ENCODE measurements at regions not wholly inside any gene's neighbourhood (a gene's known extent, or its start where the extent isn't known, plus 50 kb on each side); places are given as distances from the start of the nearest gene placed in this dataset.

DNA sequence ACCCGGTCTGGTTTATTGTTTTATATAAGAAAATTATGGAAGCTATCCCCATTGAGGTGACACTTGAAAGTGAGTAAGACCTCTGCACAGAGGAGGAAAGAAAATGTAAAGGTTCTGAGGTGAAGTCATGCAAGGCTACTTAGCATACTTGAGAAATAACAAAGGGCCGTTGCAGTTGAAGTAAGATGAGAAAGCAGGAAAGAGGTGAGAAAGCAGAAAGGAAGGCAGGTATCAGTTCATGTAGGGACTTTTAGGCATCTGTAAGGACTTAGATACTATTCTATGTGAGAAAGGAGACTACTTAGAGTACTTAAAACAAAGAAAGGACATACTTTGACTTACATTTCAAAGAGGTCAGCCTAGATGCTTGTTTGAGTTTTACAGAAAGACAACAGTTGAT, 84.7 kb downstream of the CASP12 start:
- Histone ChIP-seq H4K20me1 (ENCODE audit: insufficient read depth, low read length) (no peaks in the 10 kb centered on the region), H3K4me1 (ENCODE audit: control insufficient read depth, insufficient read depth, low read length) (no peaks in the 10 kb centered on the region), H3K56ac (ENCODE audit: extremely low read depth, insufficient read depth, low read length) (no peak overlapping the region), H3K18ac (ENCODE audit: low read depth, low read length) (no peak overlapping the region), H4K8ac (ENCODE audit: low read depth in 2 of 2, low read length in 2 of 2) (no peak overlapping the region), H3K4me3 (ENCODE audit: insufficient read depth, low read depth, low read length) (no peak overlapping the region), H3K23ac (ENCODE audit: low read depth, low read length) (no peak overlapping the region), H3K9me1 (ENCODE audit: insufficient read depth, low read length) (no peaks in the 10 kb centered on the region), H2BK120ac (ENCODE audit: low read depth, low read length) (no peak overlapping the region), H2AK5ac (ENCODE audit: low read depth, low read length) (no peak overlapping the region), H3K9ac (ENCODE audit: low read depth, low read length) (no peak overlapping the region), H2BK15ac (ENCODE audit: low read depth, low read length) (no peak overlapping the region), H3K14ac (replicated peaks; ENCODE audit: low read depth, low read length) (no peak overlapping the region), H2BK20ac (ENCODE audit: low read depth, low read length) (no peak overlapping the region), H2AK9ac (replicated peaks; ENCODE audit: low read depth, low read length, poor library complexity) (no peak overlapping the region), H3K4me2 (ENCODE audit: low read depth, low read length) (no peak overlapping the region), H4K5ac (ENCODE audit: low read depth, low read length) (no peak overlapping the region), H3K27ac (ENCODE audit: insufficient read depth, low read length) (no peak overlapping the region), H3K36me3 (ENCODE audit: control insufficient read depth, insufficient read depth, low read length) (no peaks in the 10 kb centered on the region), H3K27me3 (ENCODE audit: control insufficient read depth, insufficient read depth, low read length) (no peaks in the 10 kb centered on the region), H4K91ac (ENCODE audit: insufficient read depth, low read depth, low read length) (no peak overlapping the region), H3K79me1 (ENCODE audit: low read depth in 1 of 2, low read length in 2 of 2) (no peaks in the 10 kb centered on the region), H3K4ac (ENCODE audit: low read depth, low read length) (no peak overlapping the region), H2BK5ac (ENCODE audit: low read depth, low read length, poor library complexity, severe bottlenecking) (no peak overlapping the region), H2AFZ (replicated peaks; ENCODE audit: low read length, poor library complexity) (no peak overlapping the region), H3K9me3 (ENCODE audit: control insufficient read depth, insufficient read depth, low read length) (no peaks in the 10 kb centered on the region)
- no peak for ATAC-seq (ENCODE audit: low read depth)
- WGBS, 2 experiments (ENCODE audit: extremely low coverage in 2 of 2, insufficient read length in 1 of 2): 80% methylated on average over 1 of the region's 2 CpGs; no CpG with 5 or more reads in 1 of the 2 experiments
- CTCF ChIA-PET: no interaction called here
- in situ Hi-C loops (cut with MboI; ENCODE audit: low sequenced_read_pairs): no loop called here
- BruUV-seq (replicated peaks): no TSS peak
- POLR2A ChIA-PET (ENCODE audit: unreplicated experiment): no interaction called here
- TF ChIP-seq MAFK (IDR thresholded peaks at IDR 0.05; ENCODE audit: low read depth, low read length) (no peak), CHD1 (IDR thresholded peaks at IDR 0.05; ENCODE audit: low read depth, low read length) (no peak), RAD21 (IDR thresholded peaks at IDR 0.05; ENCODE audit: low read length) (no peak), RCOR1 (IDR thresholded peaks at IDR 0.05; ENCODE audit: insufficient replicate concordance, low read length) (no peak), MXI1 (IDR thresholded peaks at IDR 0.05; ENCODE audit: borderline replicate concordance, low read depth, low read length) (no peak), MAZ (IDR thresholded peaks at IDR 0.05; ENCODE audit: borderline replicate concordance, low read depth, low read length) (no peak), BHLHE40 (IDR thresholded peaks at IDR 0.05; ENCODE audit: low read depth, low read length) (no peak), POLR2A (IDR thresholded peaks at IDR 0.05; ENCODE audit: low read depth, low read length) (no peak), FOS (IDR thresholded peaks at IDR 0.05; ENCODE audit: low read depth, low read length) (no peak), NFE2L2 (IDR thresholded peaks at IDR 0.05; ENCODE audit: low read depth, low read length) (no peak), SMC3 (IDR thresholded peaks at IDR 0.05; ENCODE audit: low read depth, low read length) (no peak), RFX5 (IDR thresholded peaks at IDR 0.05; ENCODE audit: low read depth, low read length) (no peak), CEBPB (IDR thresholded peaks at IDR 0.05; ENCODE audit: low read depth, low read length) (no peak)
- TF ChIP-seq, protein P1, sequence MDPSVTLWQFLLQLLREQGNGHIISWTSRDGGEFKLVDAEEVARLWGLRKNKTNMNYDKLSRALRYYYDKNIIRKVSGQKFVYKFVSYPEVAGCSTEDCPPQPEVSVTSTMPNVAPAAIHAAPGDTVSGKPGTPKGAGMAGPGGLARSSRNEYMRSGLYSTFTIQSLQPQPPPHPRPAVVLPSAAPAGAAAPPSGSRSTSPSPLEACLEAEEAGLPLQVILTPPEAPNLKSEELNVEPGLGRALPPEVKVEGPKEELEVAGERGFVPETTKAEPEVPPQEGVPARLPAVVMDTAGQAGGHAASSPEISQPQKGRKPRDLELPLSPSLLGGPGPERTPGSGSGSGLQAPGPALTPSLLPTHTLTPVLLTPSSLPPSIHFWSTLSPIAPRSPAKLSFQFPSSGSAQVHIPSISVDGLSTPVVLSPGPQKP (IDR thresholded peaks at IDR 0.05; ENCODE audit: borderline replicate concordance, low read depth, low read length): no peak
- TF ChIP-seq, protein P2, sequence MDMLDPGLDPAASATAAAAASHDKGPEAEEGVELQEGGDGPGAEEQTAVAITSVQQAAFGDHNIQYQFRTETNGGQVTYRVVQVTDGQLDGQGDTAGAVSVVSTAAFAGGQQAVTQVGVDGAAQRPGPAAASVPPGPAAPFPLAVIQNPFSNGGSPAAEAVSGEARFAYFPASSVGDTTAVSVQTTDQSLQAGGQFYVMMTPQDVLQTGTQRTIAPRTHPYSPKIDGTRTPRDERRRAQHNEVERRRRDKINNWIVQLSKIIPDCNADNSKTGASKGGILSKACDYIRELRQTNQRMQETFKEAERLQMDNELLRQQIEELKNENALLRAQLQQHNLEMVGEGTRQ (IDR thresholded peaks at IDR 0.05; ENCODE audit: low read depth, low read length): no peak
- TF ChIP-seq, protein P3, sequence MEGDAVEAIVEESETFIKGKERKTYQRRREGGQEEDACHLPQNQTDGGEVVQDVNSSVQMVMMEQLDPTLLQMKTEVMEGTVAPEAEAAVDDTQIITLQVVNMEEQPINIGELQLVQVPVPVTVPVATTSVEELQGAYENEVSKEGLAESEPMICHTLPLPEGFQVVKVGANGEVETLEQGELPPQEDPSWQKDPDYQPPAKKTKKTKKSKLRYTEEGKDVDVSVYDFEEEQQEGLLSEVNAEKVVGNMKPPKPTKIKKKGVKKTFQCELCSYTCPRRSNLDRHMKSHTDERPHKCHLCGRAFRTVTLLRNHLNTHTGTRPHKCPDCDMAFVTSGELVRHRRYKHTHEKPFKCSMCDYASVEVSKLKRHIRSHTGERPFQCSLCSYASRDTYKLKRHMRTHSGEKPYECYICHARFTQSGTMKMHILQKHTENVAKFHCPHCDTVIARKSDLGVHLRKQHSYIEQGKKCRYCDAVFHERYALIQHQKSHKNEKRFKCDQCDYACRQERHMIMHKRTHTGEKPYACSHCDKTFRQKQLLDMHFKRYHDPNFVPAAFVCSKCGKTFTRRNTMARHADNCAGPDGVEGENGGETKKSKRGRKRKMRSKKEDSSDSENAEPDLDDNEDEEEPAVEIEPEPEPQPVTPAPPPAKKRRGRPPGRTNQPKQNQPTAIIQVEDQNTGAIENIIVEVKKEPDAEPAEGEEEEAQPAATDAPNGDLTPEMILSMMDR (conservative IDR thresholded peaks at IDR 0.05; ENCODE audit: low read depth, low read length): no peak
- dilution Hi-C loops (cut with HindIII; ENCODE audit: low sequenced_read_pairs, unreplicated experiment): no loop called here
- DNase-seq: no peak
- intact Hi-C loops (cut with micrococcal nuclease): no loop called here

Data from IMR-90 (cell line).